NCI-H2171 treated with DMSO at 0.1 percent for 48 hours (cell line): ENCODE measurements at regions not wholly inside any gene's neighbourhood (a gene's known extent, or its start where the extent isn't known, plus 50 kb on each side); places are given as distances from the start of the nearest gene placed in this dataset.
"Not testable (repeated sequence)": the region's sequence is repeated elsewhere in the genome, so short reads cannot be mapped to it uniquely, and the experiment has no call there.

Experiments used
- DNase-seq: peaks from one replicate; lab custom pipeline; 2025; lab: John Stamatoyannopoulos, UW

- DNase-seq: no peak
Observed at GRCh38 chr1:89436856-89437255, 73.0 kb downstream of the GBP6 start.

- not testable (repeated sequence) for DNase-seq
Observed at GRCh38 chr1:89438301-89438700, 74.4 kb downstream of the GBP6 start.

- DNase-seq: no peak
Observed at GRCh38 chr1:89440911-89441310, 77.1 kb downstream of the GBP6 start.

GRCh38 chr1:89444791-89445190, 79.8 kb upstream of the LRRC8B start:
- DNase-seq: no peak

- no peak for DNase-seq
Observed at GRCh38 chr1:89451011-89451410, 73.6 kb upstream of the LRRC8B start.

- DNase-seq: no peak
Observed at GRCh38 chr1:89453123-89453972, 71.3 kb upstream of the LRRC8B start.

GRCh38 chr1:89454845-89455521, 69.6 kb upstream of the LRRC8B start:
- peak; percentile 33 for DNase-seq

GRCh38 chr1:89457046-89457445, 67.6 kb upstream of the LRRC8B start:
- DNase-seq: no peak

GRCh38 chr1:89459081-89459480, 65.5 kb upstream of the LRRC8B start:
- DNase-seq: no peak

- DNase-seq: no peak
Observed at GRCh38 chr1:89460325-89460724, 64.3 kb upstream of the LRRC8B start.

GRCh38 chr1:89462250-89462649, 62.4 kb upstream of the LRRC8B start:
- no peak for DNase-seq

GRCh38 chr1:89464008-89464407, 60.6 kb upstream of the LRRC8B start:
- DNase-seq: no peak

GRCh38 chr1:89465201-89465600, 59.4 kb upstream of the LRRC8B start:
- DNase-seq: no peak

GRCh38 chr1:89466307-89466930, 58.2 kb upstream of the LRRC8B start:
- DNase-seq: no peak

GRCh38 chr1:89472253-89472652, 52.4 kb upstream of the LRRC8B start:
- no peak for DNase-seq

GRCh38 chr1:89472886-89473417, 51.7 kb upstream of the LRRC8B start:
- DNase-seq: no peak
